Transverse colon (tissue), 4 donors: ENCODE measurements at regions not wholly inside any gene's neighbourhood (a gene's known extent, or its start where the extent isn't known, plus 50 kb on each side); places are given as distances from the start of the nearest gene placed in this dataset.

Experiments used
- EP300 ChIP-seq: sonication (generic); formaldehyde crosslinking; IDR thresholded peaks from one replicate; pipeline ENCODE4 v1.6.1; 2017; ENCODE audit warnings: antibody characterized with exemption, low read depth
- POLR2A ChIP-seq: fragments of 450-650 bp; IDR thresholded peaks from one replicate; pipeline ENCODE4 v1.6.1; 2016; ENCODE audit warnings: antibody characterized with exemption, mild to moderate bottlenecking, moderate library complexity
- POLR2AphosphoS5 ChIP-seq, 3 donors: sonication (generic); formaldehyde crosslinking; IDR thresholded peaks; one replicate each; pipeline ENCODE4 v1.6.1; 2016; ENCODE audit warnings: antibody characterized with exemption in 3 of 3
- TF ChIP-seq, protein P1 (sequence below), 5 experiments: fragments of 200-600 bp in 3 of 5; fragments of 450-650 bp in 2 of 5; sonication (generic) in 3 of 5; IDR thresholded peaks; 1 replicate in 2 of 5; 2 replicates in 3 of 5; pipeline ENCODE4 v1.5.1; 2016 to 2017; ENCODE audit warnings: antibody characterized with exemption in 5 of 5, inconsistent platforms in 3 of 5, mild to moderate bottlenecking in 2 of 5, moderate library complexity in 1 of 5

DNA sequence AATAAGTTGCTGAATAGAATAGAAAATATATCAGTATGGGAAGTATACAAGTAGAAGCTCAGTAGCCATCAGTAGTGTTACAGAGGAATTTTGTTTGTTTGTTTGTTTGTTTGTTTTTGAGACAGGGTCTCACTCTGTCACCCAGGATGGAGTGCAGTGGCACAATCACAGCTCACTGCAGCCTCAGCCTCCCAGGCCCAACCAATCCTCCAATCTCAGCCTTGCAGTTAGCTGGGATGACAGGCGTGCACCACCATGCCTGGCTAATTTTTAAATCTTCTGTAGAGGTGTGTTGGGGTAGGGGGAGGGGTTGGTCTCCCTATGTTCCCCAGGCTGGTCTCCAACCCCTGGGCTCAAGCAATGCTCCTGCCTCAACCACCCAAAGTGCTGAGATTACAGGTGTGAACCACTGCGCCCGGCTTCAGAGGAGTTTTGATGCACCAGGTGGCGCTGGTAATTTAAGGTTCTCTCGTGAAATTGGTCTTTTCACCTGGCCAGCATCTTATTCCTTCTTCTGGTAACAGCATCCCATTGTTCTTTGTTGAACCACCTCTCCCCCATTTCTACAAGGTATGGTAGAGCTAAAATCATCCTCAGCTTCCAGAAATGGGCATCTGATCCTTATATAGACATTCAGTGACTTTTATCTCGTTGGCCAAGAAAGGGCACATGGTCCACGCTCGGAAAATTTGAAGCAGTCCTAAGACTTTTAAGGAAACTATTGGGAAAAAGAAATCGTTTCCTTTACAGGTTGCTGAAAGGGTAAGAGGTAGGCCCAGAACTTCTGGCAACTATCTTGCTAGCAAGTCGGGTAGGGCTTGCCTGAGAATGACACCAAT, 157.1 kb downstream of the ARRDC3 start:
- TF ChIP-seq, protein P1, sequence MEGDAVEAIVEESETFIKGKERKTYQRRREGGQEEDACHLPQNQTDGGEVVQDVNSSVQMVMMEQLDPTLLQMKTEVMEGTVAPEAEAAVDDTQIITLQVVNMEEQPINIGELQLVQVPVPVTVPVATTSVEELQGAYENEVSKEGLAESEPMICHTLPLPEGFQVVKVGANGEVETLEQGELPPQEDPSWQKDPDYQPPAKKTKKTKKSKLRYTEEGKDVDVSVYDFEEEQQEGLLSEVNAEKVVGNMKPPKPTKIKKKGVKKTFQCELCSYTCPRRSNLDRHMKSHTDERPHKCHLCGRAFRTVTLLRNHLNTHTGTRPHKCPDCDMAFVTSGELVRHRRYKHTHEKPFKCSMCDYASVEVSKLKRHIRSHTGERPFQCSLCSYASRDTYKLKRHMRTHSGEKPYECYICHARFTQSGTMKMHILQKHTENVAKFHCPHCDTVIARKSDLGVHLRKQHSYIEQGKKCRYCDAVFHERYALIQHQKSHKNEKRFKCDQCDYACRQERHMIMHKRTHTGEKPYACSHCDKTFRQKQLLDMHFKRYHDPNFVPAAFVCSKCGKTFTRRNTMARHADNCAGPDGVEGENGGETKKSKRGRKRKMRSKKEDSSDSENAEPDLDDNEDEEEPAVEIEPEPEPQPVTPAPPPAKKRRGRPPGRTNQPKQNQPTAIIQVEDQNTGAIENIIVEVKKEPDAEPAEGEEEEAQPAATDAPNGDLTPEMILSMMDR (IDR thresholded peaks at IDR 0.05) = peak in 4 of 5 experiments; percentile 19 to 43 (median 41)
- TF ChIP-seq POLR2AphosphoS5 (IDR thresholded peaks at IDR 0.05) (no peak), POLR2A (no peak), EP300 (no peak)
